Karpas-422 (cell line): ENCODE measurements at regions not wholly inside any gene's neighbourhood (a gene's known extent, or its start where the extent isn't known, plus 50 kb on each side); places are given as distances from the start of the nearest gene placed in this dataset.

Experiments
- DNase-seq: peaks from one replicate; pipeline ENCODE4 v3.0.0-alpha.2; 2015
- H2AFZ ChIP-seq: fragments of 200-600 bp; sonication (generic); 2 replicates; pipeline ENCODE4 v1.6.1; 2014; ENCODE audit warnings: antibody characterized with exemption, low read length, mixed read lengths
- H3K27ac ChIP-seq: fragments of 200-600 bp; sonication (generic); 2 replicates; pipeline ENCODE4 v1.5.1; 2014; ENCODE audit warnings: mild to moderate bottlenecking, low read length, moderate library complexity
- H3K27me3 ChIP-seq: fragments of 200-600 bp; sonication (generic); 2 replicates; pipeline ENCODE4 v1.6.1; 2014; ENCODE audit warnings: low read length, mixed read lengths
- H3K36me3 ChIP-seq: fragments of 200-600 bp; sonication (generic); 2 replicates; pipeline ENCODE4 v1.6.1; 2014; ENCODE audit warnings: low read length, mixed read lengths; ENCODE audit not compliant: insufficient read depth
- H3K4me1 ChIP-seq: fragments of 200-600 bp; sonication (generic); 2 replicates; pipeline ENCODE4 v1.6.1; 2014; ENCODE audit warnings: mild to moderate bottlenecking, low read length, mixed read lengths
- H3K4me2 ChIP-seq: fragments of 200-600 bp; sonication (generic); 2 replicates; pipeline ENCODE4 v1.6.1; 2014; ENCODE audit warnings: low read length, low read depth, mild to moderate bottlenecking; ENCODE audit not compliant: poor library complexity, severe bottlenecking
- H3K4me3 ChIP-seq: fragments of 200-600 bp; sonication (generic); 2 replicates; pipeline ENCODE4 v1.5.1; 2014; ENCODE audit warnings: mild to moderate bottlenecking, antibody characterized with exemption, low read length, mixed read lengths
- H3K79me2 ChIP-seq: fragments of 200-600 bp; sonication (generic); 2 replicates; pipeline ENCODE4 v1.6.1; 2014; ENCODE audit warnings: mild to moderate bottlenecking, low read length, mixed read lengths
- H3K9ac ChIP-seq: fragments of 200-600 bp; sonication (generic); 2 replicates; pipeline ENCODE4 v1.6.0; 2014; ENCODE audit warnings: low read length
- H3K9me2 ChIP-seq: fragments of 200-600 bp; sonication (generic), shearing (Covaris generic); replicated peaks from 2 replicates; pipeline ENCODE4 v1.6.0; 2014; ENCODE audit warnings: mild to moderate bottlenecking, low read length, moderate library complexity; ENCODE audit not compliant: insufficient read depth
- H3K9me3 ChIP-seq: fragments of 300-700, 200-600 bp; sonication (generic); 2 replicates; pipeline ENCODE4 v1.6.1; 2014; ENCODE audit warnings: low read length, mixed read lengths
- H4K20me1 ChIP-seq: fragments of 200-600 bp; sonication (generic); 2 replicates; pipeline ENCODE4 v1.6.1; 2014; ENCODE audit warnings: mild to moderate bottlenecking, antibody characterized with exemption, low read length, low read depth; ENCODE audit not compliant: insufficient read depth

DNA sequence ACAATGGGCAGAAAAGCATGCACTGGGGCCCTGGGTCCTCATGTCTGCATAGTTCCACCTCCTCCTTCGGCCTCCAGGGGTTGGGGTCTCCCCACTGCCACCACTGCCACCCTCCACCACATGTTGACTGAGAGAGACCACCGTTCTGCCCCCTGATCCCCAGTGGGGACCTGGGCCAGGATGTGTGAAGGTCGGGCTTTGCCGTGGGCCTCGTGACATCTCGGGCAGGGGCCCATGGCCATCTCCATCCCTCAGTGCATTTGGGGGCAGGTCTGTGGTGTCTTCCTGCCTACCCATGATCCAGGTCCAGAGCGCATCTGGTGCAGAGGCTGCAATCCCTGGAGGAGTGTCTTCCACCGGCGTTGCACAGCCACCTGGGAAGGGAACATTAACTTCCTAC, 166.8 kb upstream of the POU3F3 start:
- Histone ChIP-seq H3K4me2 (no peak overlapping the region), H3K4me3 (no peak overlapping the region), H3K36me3 (no peaks in the 10 kb centered on the region), H3K4me1 (no peaks in the 10 kb centered on the region), H3K27me3 (no peaks in the 10 kb centered on the region), H2AFZ (no peak overlapping the region), H3K79me2 (no peaks in the 10 kb centered on the region), H3K27ac (no peak overlapping the region), H4K20me1 (no peaks in the 10 kb centered on the region), H3K9me3 (no peaks in the 10 kb centered on the region), H3K9me2 (no peaks in the 10 kb centered on the region), H3K9ac (no peak overlapping the region)
- no peak for DNase-seq

DNA sequence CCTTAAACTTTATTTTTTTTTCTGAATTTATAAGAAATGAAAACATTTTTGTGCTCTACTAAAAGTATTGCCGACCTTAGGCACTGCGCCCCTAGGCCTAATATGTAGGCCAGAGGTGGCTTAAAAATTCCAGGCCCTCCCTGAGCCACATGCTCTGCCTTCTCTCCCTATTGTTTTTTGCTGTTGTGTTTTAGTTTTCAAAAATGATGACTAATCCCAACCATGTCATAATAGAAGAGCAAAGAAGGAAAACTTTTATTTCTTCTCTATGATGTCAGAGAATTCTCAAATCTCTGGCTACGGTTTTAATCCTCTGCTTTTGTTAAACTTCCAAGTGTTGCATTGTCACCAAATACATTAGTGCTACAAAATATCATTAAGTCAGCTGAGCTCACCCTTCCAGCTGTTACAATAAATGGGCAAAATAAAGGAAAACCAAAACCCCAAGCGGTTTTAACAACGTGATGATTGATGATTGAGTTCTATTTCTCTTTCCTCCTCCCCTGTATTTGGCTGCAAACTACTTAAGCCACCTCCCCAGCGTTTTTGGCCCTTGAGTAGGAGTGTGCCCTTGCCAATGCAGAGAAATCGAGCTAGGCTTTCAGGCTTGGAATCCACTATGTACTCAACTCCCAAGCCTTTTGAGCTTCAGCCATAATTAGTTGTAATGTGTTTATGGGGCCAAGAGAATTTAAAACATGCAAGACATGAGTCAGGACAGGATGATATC, 163.5 kb upstream of the POU3F3 start:
- no peak overlapping the region for H3K27ac ChIP-seq
- no peak overlapping the region for H3K4me2 ChIP-seq
- no peaks in the 10 kb centered on the region for H4K20me1 ChIP-seq
- no peak overlapping the region for H3K4me3 ChIP-seq
- H3K36me3 ChIP-seq = no peaks in the 10 kb centered on the region
- no peaks in the 10 kb centered on the region for H3K4me1 ChIP-seq
- no peak overlapping the region for H2AFZ ChIP-seq
- H3K9me3 ChIP-seq = no peaks in the 10 kb centered on the region
- no peak for DNase-seq
- no peaks in the 10 kb centered on the region for H3K9me2 ChIP-seq
- no peak overlapping the region for H3K9ac ChIP-seq
- H3K27me3 ChIP-seq = no peaks in the 10 kb centered on the region
- H3K79me2 ChIP-seq = no peaks in the 10 kb centered on the region

DNA sequence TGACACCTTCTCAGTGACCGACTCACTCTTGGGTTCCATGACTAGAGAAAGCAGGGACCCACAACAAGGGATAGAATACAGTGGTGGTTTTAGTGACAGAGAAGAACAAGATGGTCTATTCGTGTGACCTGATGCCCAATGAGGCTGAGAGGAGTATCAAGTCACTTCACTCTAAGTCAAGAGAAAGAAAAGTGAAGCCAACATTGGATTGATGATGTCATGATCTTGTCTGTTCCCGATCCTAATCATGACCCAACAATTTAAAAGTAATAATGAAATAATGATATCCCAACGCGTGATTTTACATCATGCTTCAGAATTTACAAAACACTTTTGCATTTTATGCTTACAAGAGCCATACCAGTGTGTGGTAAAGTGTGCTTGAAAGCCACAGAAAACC, 155.6 kb upstream of the POU3F3 start:
- Histone ChIP-seq H3K79me2 (no peaks in the 10 kb centered on the region), H3K27me3 (no peaks in the 10 kb centered on the region), H3K36me3 (no peaks in the 10 kb centered on the region), H3K9ac (no peak overlapping the region), H3K4me2 (no peak overlapping the region), H2AFZ (no peak overlapping the region), H3K27ac (no peak overlapping the region), H3K4me3 (no peak overlapping the region), H3K9me3 (no peaks in the 10 kb centered on the region), H3K4me1 (no peaks in the 10 kb centered on the region), H4K20me1 (no peaks in the 10 kb centered on the region), H3K9me2 (no peaks in the 10 kb centered on the region)
- DNase-seq = no peak

DNA sequence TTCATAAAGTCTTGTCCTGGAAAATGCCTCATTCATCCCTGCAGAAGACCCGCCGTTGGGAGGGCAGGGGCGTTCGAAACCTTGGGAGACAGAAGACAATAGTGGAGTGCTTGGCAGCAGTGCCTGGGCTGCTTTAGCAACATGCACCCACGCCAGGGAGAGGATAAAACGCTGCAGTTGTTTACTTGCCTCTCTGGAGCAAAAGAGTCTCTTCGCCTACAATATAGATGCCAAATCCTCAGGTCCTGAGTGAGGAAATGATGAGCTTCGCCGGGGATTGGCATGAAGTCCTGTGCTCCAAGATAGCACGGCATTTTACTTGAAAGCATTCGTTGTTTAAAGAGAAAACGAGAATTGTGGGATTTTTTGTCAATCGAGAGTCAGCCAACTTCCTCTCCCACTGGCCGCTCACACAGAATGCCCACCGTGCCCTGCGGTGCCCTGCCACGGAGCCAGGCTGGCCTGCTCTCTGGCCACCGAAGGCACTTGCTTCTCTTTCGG, 152.5 kb upstream of the POU3F3 start:
- H3K27ac ChIP-seq = no peak overlapping the region
- no peak for DNase-seq
- H3K27me3 ChIP-seq = no peaks in the 10 kb centered on the region
- no peaks in the 10 kb centered on the region for H3K4me1 ChIP-seq
- H3K9ac ChIP-seq = no peak overlapping the region
- H3K9me2 ChIP-seq = no peaks in the 10 kb centered on the region
- no peaks in the 10 kb centered on the region for H3K9me3 ChIP-seq
- no peak overlapping the region for H2AFZ ChIP-seq
- no peaks in the 10 kb centered on the region for H4K20me1 ChIP-seq
- H3K36me3 ChIP-seq = no peaks in the 10 kb centered on the region
- H3K79me2 ChIP-seq = no peaks in the 10 kb centered on the region
- no peak overlapping the region for H3K4me3 ChIP-seq
- no peak overlapping the region for H3K4me2 ChIP-seq

DNA sequence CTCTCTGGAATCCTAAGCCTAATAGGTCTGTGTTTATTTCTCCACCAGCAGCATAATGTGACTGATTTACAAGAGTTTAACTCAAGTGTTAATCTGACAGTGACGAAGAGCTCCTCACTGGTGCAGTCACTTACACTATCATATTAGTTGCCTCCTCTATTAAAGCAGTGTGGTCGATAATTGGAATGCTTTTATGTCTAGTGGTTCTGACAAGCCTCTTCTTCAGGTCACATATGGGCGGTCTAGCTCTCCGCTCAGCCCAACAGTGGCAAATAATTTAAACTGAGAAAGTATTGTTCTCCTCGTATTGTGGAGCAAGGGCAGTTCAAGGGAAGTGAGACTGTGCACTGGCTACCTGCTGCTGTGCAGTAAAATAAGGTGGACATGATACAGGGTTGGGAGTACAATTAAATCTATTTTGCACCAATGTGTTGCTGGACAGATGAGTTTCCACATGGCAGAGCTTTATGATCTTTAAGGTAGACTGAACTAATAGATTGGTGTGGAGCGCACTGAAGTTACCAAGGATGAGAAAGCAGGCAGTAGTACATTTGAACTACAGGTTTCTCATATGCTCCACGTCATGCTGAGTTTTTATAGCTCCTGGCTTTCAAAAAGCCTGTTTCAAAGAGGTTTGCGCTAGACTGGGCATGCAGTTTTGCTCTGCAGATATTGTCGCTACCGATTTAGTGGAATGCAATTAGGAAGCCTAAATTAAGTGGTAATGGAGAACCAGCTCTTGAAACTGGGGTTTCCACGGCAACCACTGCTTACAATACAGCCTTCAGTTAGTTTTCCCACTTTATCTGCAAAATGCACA, 151.7 kb upstream of the POU3F3 start:
- Histone ChIP-seq H3K27me3 (no peaks in the 10 kb centered on the region), H3K27ac (no peak overlapping the region)

DNA sequence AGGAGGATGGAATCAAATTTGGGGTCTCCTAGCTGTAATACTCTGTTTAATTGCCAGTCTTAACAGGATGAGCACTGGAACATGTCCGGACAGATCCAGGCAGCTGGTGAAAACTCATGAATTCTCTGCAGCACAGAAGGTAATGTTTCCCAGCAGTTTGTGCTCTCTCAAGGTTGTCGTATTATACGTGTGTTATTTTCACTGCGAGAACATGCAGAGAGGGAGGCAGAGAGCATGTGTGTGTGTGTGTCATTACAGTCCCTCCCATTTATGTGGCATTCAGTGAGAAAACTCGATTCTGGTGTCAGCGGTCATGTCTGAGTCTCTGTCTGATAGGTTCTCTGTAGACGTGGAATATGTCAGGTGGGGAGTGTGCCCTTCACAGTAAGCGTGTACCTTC, 150.2 kb upstream of the POU3F3 start:
- no peak overlapping the region for H3K9ac ChIP-seq
- no peak for DNase-seq
- no peak overlapping the region for H3K4me3 ChIP-seq
- H3K9me2 ChIP-seq = no peaks in the 10 kb centered on the region
- H3K36me3 ChIP-seq = no peaks in the 10 kb centered on the region
- H3K9me3 ChIP-seq = no peaks in the 10 kb centered on the region
- H4K20me1 ChIP-seq = no peaks in the 10 kb centered on the region
- H3K4me2 ChIP-seq = no peak overlapping the region
- H3K27ac ChIP-seq = no peak overlapping the region
- no peaks in the 10 kb centered on the region for H3K79me2 ChIP-seq
- H3K4me1 ChIP-seq = no peaks in the 10 kb centered on the region
- no peak overlapping the region for H2AFZ ChIP-seq
- no peaks in the 10 kb centered on the region for H3K27me3 ChIP-seq

More for the DNA sequence above, 151.7 kb upstream of the POU3F3 start:
- no peaks in the 10 kb centered on the region for H3K36me3 ChIP-seq
- H3K79me2 ChIP-seq = no peaks in the 10 kb centered on the region
- no peak for DNase-seq
- H3K9me2 ChIP-seq = no peaks in the 10 kb centered on the region
- no peaks in the 10 kb centered on the region for H4K20me1 ChIP-seq
- no peak overlapping the region for H2AFZ ChIP-seq
- H3K4me3 ChIP-seq = no peak overlapping the region
- no peaks in the 10 kb centered on the region for H3K9me3 ChIP-seq
- H3K9ac ChIP-seq = no peak overlapping the region
- H3K4me2 ChIP-seq = no peak overlapping the region
- no peaks in the 10 kb centered on the region for H3K4me1 ChIP-seq

DNA sequence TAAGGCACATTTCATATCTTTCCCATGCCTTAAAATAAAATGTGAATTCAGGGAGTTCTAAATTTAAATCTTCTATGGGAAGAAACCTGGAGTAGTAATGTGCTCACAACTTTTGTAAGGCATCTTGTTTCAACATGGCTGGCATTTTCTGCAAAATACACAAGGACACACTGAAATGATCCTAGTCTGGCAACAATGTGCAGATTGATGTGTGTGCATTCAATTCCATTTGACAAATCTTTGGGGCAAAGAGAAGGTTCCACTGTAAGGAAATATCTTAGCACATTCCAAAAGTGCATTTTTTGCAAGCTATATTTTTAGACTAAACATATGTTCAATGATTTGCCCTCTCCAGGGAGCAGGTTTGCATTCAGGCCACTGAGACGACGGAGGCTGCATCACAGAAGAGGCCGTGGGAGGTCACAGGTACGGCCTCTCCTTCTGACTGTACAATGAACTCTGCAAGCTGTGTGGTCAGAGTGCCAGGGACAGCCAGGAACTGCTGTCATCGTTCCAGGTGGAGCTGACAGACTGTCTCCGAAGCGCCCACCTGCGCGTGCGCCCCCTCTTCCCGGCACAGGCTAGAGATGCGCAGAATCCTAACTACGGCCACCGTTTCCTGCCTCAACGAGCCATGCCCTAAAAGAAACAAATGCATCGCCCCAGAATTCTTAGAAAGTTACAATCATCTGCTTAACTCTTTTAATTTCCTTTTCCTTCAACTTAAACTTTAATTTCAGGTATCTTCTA, 149.2 kb upstream of the POU3F3 start:
- Histone ChIP-seq H3K36me3 (no peaks in the 10 kb centered on the region), H3K4me2 (no peak overlapping the region), H3K27me3 (no peaks in the 10 kb centered on the region), H3K9ac (no peak overlapping the region), H2AFZ (no peak overlapping the region), H3K9me3 (no peaks in the 10 kb centered on the region), H3K79me2 (no peaks in the 10 kb centered on the region), H4K20me1 (no peaks in the 10 kb centered on the region), H3K4me1 (no peaks in the 10 kb centered on the region), H3K4me3 (no peak overlapping the region), H3K27ac (no peak overlapping the region), H3K9me2 (no peaks in the 10 kb centered on the region)
- no peak for DNase-seq

DNA sequence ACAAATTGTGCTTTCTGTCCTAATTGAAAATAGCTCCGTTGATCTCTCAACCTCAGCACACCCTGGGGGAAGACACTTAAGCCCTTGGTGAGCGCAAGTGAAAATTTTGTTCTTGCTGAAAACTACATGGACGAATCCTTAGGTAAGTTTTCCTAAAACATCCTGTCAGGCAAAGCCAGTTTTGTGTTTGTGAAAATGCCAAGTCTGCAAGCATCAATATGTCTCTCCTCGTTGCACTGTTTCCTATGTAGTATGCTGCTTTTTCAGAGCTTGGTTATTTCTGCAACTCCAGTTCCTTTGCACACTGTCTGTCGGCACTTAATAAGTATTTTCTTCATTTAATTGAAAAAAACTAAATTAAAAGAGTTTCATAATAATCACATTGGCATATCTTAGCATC, 146.9 kb upstream of the POU3F3 start:
- H3K9ac ChIP-seq = no peak overlapping the region
- H3K27me3 ChIP-seq = no peaks in the 10 kb centered on the region
- H3K4me1 ChIP-seq = no peaks in the 10 kb centered on the region
- no peaks in the 10 kb centered on the region for H3K79me2 ChIP-seq
- no peaks in the 10 kb centered on the region for H3K9me2 ChIP-seq
- no peak overlapping the region for H3K4me2 ChIP-seq
- no peak overlapping the region for H3K4me3 ChIP-seq
- H3K9me3 ChIP-seq = no peaks in the 10 kb centered on the region
- no peaks in the 10 kb centered on the region for H4K20me1 ChIP-seq
- H2AFZ ChIP-seq = no peak overlapping the region
- no peak overlapping the region for H3K27ac ChIP-seq
- H3K36me3 ChIP-seq = no peaks in the 10 kb centered on the region
- no peak for DNase-seq
